DOHH2 (cell line): ENCODE measurements at regions not wholly inside any gene's neighbourhood (a gene's known extent, or its start where the extent isn't known, plus 50 kb on each side); places are given as distances from the start of the nearest gene placed in this dataset.

Source experiments
- EZH2phosphoT487 ChIP-seq: fragments of 200-600 bp; sonication (generic); IDR thresholded peaks from 2 replicates; pipeline ENCODE4 v1.6.1; 2017; ENCODE audit warnings: borderline replicate concordance, mild to moderate bottlenecking, antibody characterized with exemption, low read length, moderate library complexity, mixed read lengths
- TF ChIP-seq, protein P1 (sequence below): fragments of 200-600 bp; sonication (generic); IDR thresholded peaks from one replicate; pipeline ENCODE4 v1.5.1; 2014; ENCODE audit warnings: antibody characterized with exemption, mild to moderate bottlenecking, low read depth, low read length; ENCODE audit not compliant: poor library complexity, severe bottlenecking

DNA sequence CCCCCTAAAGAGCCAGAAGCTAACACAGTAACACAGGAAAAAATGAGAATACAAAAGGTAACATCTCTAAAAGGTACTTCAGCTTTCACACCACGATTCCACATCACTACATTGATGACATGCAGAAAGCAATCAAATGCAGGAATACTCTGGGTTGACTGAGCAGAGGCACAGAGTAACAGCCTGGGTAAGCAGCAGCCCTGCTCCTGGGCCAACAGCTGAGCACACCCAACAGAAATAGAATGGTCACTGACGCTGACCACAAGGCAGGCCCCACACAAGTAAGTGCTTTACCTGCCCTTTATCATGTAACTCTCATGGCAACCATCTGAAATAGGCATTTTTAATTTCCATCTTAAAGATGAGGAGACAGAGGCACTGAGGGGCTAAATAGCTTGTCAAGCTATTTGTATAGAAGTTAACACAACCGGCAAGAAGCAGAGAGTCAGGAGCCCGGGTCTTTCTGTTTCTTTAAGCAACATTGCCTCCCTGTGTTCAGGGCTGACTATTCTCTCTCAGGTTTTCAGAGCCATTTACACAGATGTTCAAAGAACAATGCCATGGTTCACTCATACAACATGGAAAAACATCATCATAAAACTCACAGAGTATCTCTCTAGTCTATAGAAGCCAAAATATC, 168.9 kb downstream of the ZNF674 start:
- TF ChIP-seq, protein P1, sequence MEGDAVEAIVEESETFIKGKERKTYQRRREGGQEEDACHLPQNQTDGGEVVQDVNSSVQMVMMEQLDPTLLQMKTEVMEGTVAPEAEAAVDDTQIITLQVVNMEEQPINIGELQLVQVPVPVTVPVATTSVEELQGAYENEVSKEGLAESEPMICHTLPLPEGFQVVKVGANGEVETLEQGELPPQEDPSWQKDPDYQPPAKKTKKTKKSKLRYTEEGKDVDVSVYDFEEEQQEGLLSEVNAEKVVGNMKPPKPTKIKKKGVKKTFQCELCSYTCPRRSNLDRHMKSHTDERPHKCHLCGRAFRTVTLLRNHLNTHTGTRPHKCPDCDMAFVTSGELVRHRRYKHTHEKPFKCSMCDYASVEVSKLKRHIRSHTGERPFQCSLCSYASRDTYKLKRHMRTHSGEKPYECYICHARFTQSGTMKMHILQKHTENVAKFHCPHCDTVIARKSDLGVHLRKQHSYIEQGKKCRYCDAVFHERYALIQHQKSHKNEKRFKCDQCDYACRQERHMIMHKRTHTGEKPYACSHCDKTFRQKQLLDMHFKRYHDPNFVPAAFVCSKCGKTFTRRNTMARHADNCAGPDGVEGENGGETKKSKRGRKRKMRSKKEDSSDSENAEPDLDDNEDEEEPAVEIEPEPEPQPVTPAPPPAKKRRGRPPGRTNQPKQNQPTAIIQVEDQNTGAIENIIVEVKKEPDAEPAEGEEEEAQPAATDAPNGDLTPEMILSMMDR, result no peak
- TF ChIP-seq EZH2phosphoT487, result no peak
